HL-60/S4 treated with retinoic acid at 250 ng/mL for 4 days and 3 days (cell line): ENCODE measurements at regions not wholly inside any gene's neighbourhood (a gene's known extent, or its start where the extent isn't known, plus 50 kb on each side); places are given as distances from the start of the nearest gene placed in this dataset.
"Not testable (repeated sequence)": the region's sequence is repeated elsewhere in the genome, so short reads cannot be mapped to it uniquely, and the experiment has no call there.

Experiments
- in situ Hi-C: fragments of 300-500 bp; cut with MboI; formaldehyde crosslinking; loops from 2 replicates; pipeline ENCODE4 v1.7.0; 2022; ENCODE audit warnings: low sequenced_read_pairs

GRCh38 chr12:127035011-127035879, 1231.7 kb upstream of the TMEM132C start:
- in situ Hi-C loops, result no loop called here

GRCh38 chr12:127038152-127038551, 1228.8 kb upstream of the TMEM132C start:
- in situ Hi-C loops, result no loop called here

GRCh38 chr12:127038761-127039160, 1228.2 kb upstream of the TMEM132C start:
- in situ Hi-C loops, result no loop called here

GRCh38 chr12:127041985-127042625, 1224.9 kb upstream of the TMEM132C start:
- in situ Hi-C loops, result no loop called here

- in situ Hi-C loops, result no loop called here
These were observed 1223.2 kb upstream of the TMEM132C start for GRCh38 chr12:127043731-127044130.

- in situ Hi-C loops, result no loop called here
These were observed 1222.1 kb upstream of the TMEM132C start for GRCh38 chr12:127044836-127045235.

GRCh38 chr12:127046467-127046866, 1220.5 kb upstream of the TMEM132C start:
- in situ Hi-C loops, result no loop called here

- in situ Hi-C loops, result no loop called here
These were observed 1218.9 kb upstream of the TMEM132C start for GRCh38 chr12:127048057-127048456.

- in situ Hi-C loops, result not testable (repeated sequence)
These were observed 1218.4 kb upstream of the TMEM132C start for GRCh38 chr12:127048525-127048924.

- in situ Hi-C loops, result no loop called here
These were observed 1215.8 kb upstream of the TMEM132C start for GRCh38 chr12:127051139-127051538.

- in situ Hi-C loops, result no loop called here
These were observed 1214.3 kb upstream of the TMEM132C start for GRCh38 chr12:127052511-127053232.

GRCh38 chr12:127054531-127054930, 1212.4 kb upstream of the TMEM132C start:
- in situ Hi-C loops, result no loop called here

GRCh38 chr12:127060310-127060847, 1206.6 kb upstream of the TMEM132C start:
- in situ Hi-C loops, result no loop called here

GRCh38 chr12:127060933-127061332, 1206.0 kb upstream of the TMEM132C start:
- in situ Hi-C loops, result no loop called here

- in situ Hi-C loops, result no loop called here
These were observed 1203.5 kb upstream of the TMEM132C start for GRCh38 chr12:127063339-127064072.

- in situ Hi-C loops, result no loop called here
These were observed 1202.8 kb upstream of the TMEM132C start for GRCh38 chr12:127064207-127064606.

GRCh38 chr12:127065595-127065994, 1201.4 kb upstream of the TMEM132C start:
- in situ Hi-C loops, result no loop called here

GRCh38 chr12:127070515-127071157, 1196.3 kb upstream of the TMEM132C start:
- in situ Hi-C loops, result no loop called here

GRCh38 chr12:127074161-127074560, 1192.8 kb upstream of the TMEM132C start:
- in situ Hi-C loops, result no loop called here

- in situ Hi-C loops, result no loop called here
These were observed 1191.0 kb upstream of the TMEM132C start for GRCh38 chr12:127075981-127076380.
